Neural cell (in vitro differentiated cells): ENCODE measurements at regions not wholly inside any gene's neighbourhood (a gene's known extent, or its start where the extent isn't known, plus 50 kb on each side); places are given as distances from the start of the nearest gene placed in this dataset.

Experiments used
- H2AFZ ChIP-seq: fragments of 200-600, 300-800 bp; sonication (generic), shearing (Covaris generic); 2 replicates; pipeline ENCODE4 v1.6.0; 2014; ENCODE audit warnings: low read depth, mild to moderate bottlenecking, antibody characterized with exemption, low read length, moderate library complexity
- H3F3A ChIP-seq: fragments of 200-600 bp; shearing (Covaris generic); 2 replicates; pipeline ENCODE4 v1.6.1; 2016; ENCODE audit warnings: mild to moderate bottlenecking, moderate library complexity, mixed read lengths, antibody characterized with exemption, low read length; ENCODE audit not compliant: insufficient read depth, poor library complexity, severe bottlenecking
- H3K27ac ChIP-seq: fragments of 200-600, 300-800 bp; sonication (generic), shearing (Covaris generic); 2 replicates; pipeline ENCODE4 v1.5.1; 2014; ENCODE audit warnings: mild to moderate bottlenecking, low read length, moderate library complexity
- H3K27me3 ChIP-seq: fragments of 300-800, 200-600 bp; sonication (generic), shearing (Covaris generic); 2 replicates; pipeline ENCODE4 v1.6.0; 2014; ENCODE audit warnings: mild to moderate bottlenecking, low read depth, low read length, moderate library complexity; ENCODE audit not compliant: insufficient read depth
- H3K36me3 ChIP-seq: fragments of 300-800, 200-600 bp; sonication (generic), shearing (Covaris generic); 2 replicates; pipeline ENCODE4 v1.5.1; 2014; ENCODE audit warnings: mild to moderate bottlenecking, antibody characterized with exemption, low read length, moderate library complexity; ENCODE audit not compliant: insufficient read depth
- H3K4me2 ChIP-seq: fragments of 300-800, 200-600 bp; sonication (generic), shearing (Covaris generic); 2 replicates; pipeline ENCODE4 v1.6.0; 2014; ENCODE audit warnings: mild to moderate bottlenecking, low read length
- H3K4me3 ChIP-seq: fragments of 300-800, 200-600 bp; sonication (generic), shearing (Covaris generic); 2 replicates; pipeline ENCODE4 v1.5.1; 2014; ENCODE audit warnings: mild to moderate bottlenecking, low read length, moderate library complexity
- H3K79me2 ChIP-seq: fragments of 200-600 bp; shearing (Covaris generic); replicated peaks from 2 replicates; pipeline ENCODE4 v1.6.0; 2014; ENCODE audit warnings: mild to moderate bottlenecking, low read length, moderate library complexity; ENCODE audit not compliant: insufficient read depth
- H3K9ac ChIP-seq: fragments of 300-800, 200-600 bp; sonication (generic), shearing (Covaris generic); 2 replicates; pipeline ENCODE4 v1.6.1; 2016; ENCODE audit warnings: mild to moderate bottlenecking, low read length, mixed read lengths
- H3K9me2 ChIP-seq: fragments of 200-600 bp; shearing (Covaris generic); 2 replicates; pipeline ENCODE4 v1.6.1; 2016; ENCODE audit warnings: mild to moderate bottlenecking, low read length, mixed read lengths; ENCODE audit not compliant: insufficient read depth
- H3K9me3 ChIP-seq: fragments of 200-600, 300-800 bp; sonication (generic), shearing (Covaris generic); 2 replicates; pipeline ENCODE4 v1.6.1; 2016; ENCODE audit warnings: mild to moderate bottlenecking, mixed run types, low read length, moderate library complexity, mixed read lengths
- H4K20me1 ChIP-seq: fragments of 200-600 bp; shearing (Covaris generic); 2 replicates; pipeline ENCODE4 v1.6.1; 2016; ENCODE audit warnings: mild to moderate bottlenecking, mixed run types; ENCODE audit not compliant: insufficient read depth
- EP300 ChIP-seq: fragments of 450-650 bp; conservative IDR thresholded peaks from 2 replicates; pipeline ENCODE4 v1.6.1; 2014; ENCODE audit warnings: antibody characterized with exemption, mild to moderate bottlenecking, moderate library complexity; ENCODE audit not compliant: poor library complexity, severe bottlenecking
- EZH2 ChIP-seq: fragments of 200-600, 300-800 bp; shearing (Covaris generic), sonication (generic); IDR thresholded peaks from 2 replicates; pipeline ENCODE4 v1.6.1; 2014; ENCODE audit warnings: antibody characterized with exemption, low read length, borderline replicate concordance, mild to moderate bottlenecking; ENCODE audit not compliant: insufficient read depth, poor library complexity, severe bottlenecking
- MXI1 ChIP-seq: fragments of 450-650 bp; conservative IDR thresholded peaks from 2 replicates; pipeline ENCODE4 v1.6.1; 2014; ENCODE audit warnings: antibody characterized with exemption, mild to moderate bottlenecking; ENCODE audit not compliant: poor library complexity, severe bottlenecking
- POLR2AphosphoS5 ChIP-seq: IDR thresholded peaks from 2 replicates; pipeline ENCODE4 v1.6.1; 2012
- RAD21 ChIP-seq: fragments of 450-650 bp; conservative IDR thresholded peaks from 2 replicates; pipeline ENCODE4 v1.6.1; 2014; ENCODE audit warnings: antibody characterized with exemption, mild to moderate bottlenecking, moderate library complexity
- SMC3 ChIP-seq: fragments of 450-650 bp; conservative IDR thresholded peaks from 2 replicates; pipeline ENCODE4 v1.6.1; 2014; ENCODE audit warnings: antibody characterized with exemption, mild to moderate bottlenecking, moderate library complexity; ENCODE audit not compliant: poor library complexity
- TAF1 ChIP-seq: IDR thresholded peaks from 2 replicates; pipeline ENCODE4 v1.6.1; 2012; ENCODE audit warnings: low read depth
- TF ChIP-seq, protein P1 (sequence below): fragments of 450-650 bp; IDR thresholded peaks from 2 replicates; pipeline ENCODE4 v1.5.1; 2014; ENCODE audit warnings: antibody characterized with exemption, mild to moderate bottlenecking, moderate library complexity; ENCODE audit not compliant: poor library complexity, severe bottlenecking
- TF ChIP-seq, protein P2 (sequence below): IDR thresholded peaks from 2 replicates; pipeline ENCODE4 v1.6.1; 2012; ENCODE audit warnings: borderline replicate concordance

DNA sequence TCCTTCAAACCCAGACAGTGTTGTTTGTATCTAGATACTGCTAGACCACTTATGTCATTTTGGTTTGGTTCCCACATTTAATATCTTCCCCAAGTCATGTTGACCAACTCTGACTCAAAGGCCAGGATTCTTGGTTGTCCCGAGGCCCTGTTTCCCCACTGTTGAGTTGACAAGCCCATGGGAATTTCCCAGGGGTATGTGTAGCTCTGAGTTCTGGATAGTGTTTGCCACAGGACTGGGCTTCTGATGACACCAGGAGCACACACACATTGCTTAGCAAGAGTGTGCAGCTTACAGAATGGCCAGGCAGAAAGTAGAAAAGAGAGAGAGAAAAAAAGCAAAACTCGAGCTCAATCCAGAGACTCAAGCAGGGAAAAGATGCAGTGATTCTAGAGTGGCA, 214.4 kb downstream of the NXNL2 start:
- Histone ChIP-seq H3K27me3 (no peaks in the 10 kb centered on the region), H4K20me1 (no peaks in the 10 kb centered on the region), H3K4me3 (no peak overlapping the region), H3K4me2 (no peak overlapping the region), H3K9me3 (no peaks in the 10 kb centered on the region), H2AFZ (no peak overlapping the region), H3K36me3 (no peaks in the 10 kb centered on the region), H3K27ac (no peak overlapping the region), H3F3A (no peaks in the 10 kb centered on the region), H3K79me2 (no peaks in the 10 kb centered on the region), H3K9me2 (no peaks in the 10 kb centered on the region), H3K9ac (no peak overlapping the region)
- TF ChIP-seq EP300 (no peak), TAF1 (no peak), SMC3 (no peak)
- TF ChIP-seq, protein P1, sequence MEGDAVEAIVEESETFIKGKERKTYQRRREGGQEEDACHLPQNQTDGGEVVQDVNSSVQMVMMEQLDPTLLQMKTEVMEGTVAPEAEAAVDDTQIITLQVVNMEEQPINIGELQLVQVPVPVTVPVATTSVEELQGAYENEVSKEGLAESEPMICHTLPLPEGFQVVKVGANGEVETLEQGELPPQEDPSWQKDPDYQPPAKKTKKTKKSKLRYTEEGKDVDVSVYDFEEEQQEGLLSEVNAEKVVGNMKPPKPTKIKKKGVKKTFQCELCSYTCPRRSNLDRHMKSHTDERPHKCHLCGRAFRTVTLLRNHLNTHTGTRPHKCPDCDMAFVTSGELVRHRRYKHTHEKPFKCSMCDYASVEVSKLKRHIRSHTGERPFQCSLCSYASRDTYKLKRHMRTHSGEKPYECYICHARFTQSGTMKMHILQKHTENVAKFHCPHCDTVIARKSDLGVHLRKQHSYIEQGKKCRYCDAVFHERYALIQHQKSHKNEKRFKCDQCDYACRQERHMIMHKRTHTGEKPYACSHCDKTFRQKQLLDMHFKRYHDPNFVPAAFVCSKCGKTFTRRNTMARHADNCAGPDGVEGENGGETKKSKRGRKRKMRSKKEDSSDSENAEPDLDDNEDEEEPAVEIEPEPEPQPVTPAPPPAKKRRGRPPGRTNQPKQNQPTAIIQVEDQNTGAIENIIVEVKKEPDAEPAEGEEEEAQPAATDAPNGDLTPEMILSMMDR, result no peak

DNA sequence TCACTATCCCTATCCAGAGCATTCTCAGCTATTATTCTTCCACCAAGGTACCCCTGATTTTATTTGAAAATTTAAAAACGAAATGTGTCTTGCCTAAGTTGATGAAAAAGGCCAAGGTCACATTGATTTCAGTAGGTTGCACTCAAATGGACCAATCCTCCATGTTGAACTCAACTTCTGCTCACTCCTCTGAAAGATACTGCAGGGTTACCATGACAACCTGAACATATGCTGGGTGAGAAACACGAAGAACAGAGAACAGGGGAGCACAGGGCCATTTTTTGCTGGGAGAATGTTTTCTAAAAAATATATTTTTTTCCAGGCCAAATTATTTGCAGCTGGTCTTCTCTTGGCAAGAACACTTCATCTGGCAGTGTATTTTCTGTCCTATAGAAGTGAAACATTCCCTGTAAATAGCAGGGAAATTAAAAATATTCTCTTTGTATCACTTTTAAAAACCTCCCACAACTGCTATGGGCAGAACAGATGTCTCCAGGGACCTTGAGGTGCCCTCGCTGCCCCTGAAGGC, 215.9 kb downstream of the NXNL2 start:
- Histone ChIP-seq H3K4me2 (no peak overlapping the region), H2AFZ (no peak overlapping the region), H3F3A (no peaks in the 10 kb centered on the region), H3K79me2 (no peaks in the 10 kb centered on the region), H3K9me3 (no peaks in the 10 kb centered on the region), H4K20me1 (no peaks in the 10 kb centered on the region), H3K27me3 (no peaks in the 10 kb centered on the region), H3K4me3 (no peak overlapping the region), H3K36me3 (no peaks in the 10 kb centered on the region), H3K9ac (no peak overlapping the region), H3K9me2 (no peaks in the 10 kb centered on the region), H3K27ac (no peak overlapping the region)
- TF ChIP-seq TAF1 (no peak), EZH2 (no peak), RAD21 (no peak), MXI1 (no peak), POLR2AphosphoS5 (no peak), SMC3 (no peak), EP300 (no peak)
- TF ChIP-seq, protein P2, sequence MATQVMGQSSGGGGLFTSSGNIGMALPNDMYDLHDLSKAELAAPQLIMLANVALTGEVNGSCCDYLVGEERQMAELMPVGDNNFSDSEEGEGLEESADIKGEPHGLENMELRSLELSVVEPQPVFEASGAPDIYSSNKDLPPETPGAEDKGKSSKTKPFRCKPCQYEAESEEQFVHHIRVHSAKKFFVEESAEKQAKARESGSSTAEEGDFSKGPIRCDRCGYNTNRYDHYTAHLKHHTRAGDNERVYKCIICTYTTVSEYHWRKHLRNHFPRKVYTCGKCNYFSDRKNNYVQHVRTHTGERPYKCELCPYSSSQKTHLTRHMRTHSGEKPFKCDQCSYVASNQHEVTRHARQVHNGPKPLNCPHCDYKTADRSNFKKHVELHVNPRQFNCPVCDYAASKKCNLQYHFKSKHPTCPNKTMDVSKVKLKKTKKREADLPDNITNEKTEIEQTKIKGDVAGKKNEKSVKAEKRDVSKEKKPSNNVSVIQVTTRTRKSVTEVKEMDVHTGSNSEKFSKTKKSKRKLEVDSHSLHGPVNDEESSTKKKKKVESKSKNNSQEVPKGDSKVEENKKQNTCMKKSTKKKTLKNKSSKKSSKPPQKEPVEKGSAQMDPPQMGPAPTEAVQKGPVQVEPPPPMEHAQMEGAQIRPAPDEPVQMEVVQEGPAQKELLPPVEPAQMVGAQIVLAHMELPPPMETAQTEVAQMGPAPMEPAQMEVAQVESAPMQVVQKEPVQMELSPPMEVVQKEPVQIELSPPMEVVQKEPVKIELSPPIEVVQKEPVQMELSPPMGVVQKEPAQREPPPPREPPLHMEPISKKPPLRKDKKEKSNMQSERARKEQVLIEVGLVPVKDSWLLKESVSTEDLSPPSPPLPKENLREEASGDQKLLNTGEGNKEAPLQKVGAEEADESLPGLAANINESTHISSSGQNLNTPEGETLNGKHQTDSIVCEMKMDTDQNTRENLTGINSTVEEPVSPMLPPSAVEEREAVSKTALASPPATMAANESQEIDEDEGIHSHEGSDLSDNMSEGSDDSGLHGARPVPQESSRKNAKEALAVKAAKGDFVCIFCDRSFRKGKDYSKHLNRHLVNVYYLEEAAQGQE, result no peak
- TF ChIP-seq, protein P1, result no peak
